H1 (cell line): ENCODE measurements at regions not wholly inside any gene's neighbourhood (a gene's known extent, or its start where the extent isn't known, plus 50 kb on each side); places are given as distances from the start of the nearest gene placed in this dataset.

Experiments
- CTCF ChIA-PET: fragments of 300-600 bp; sonication (Branson Sonifier 250); formaldehyde crosslinking; loops from one replicate; lab custom pipeline; 2021; ENCODE audit not compliant: partially characterized antibody; lab: Charles Lee
- POLR2A ChIA-PET: fragments of 300-600 bp; sonication (Branson Sonifier 250); formaldehyde crosslinking; loops from one replicate; lab custom pipeline; 2021; ENCODE audit warnings: inconsistent platforms; ENCODE audit not compliant: partially characterized antibody; lab: Charles Lee
- DNase-seq, 2 experiments: peaks; one replicate each; pipeline versions ENCODE4 v3.0.0 to v3.0.0-alpha.2; 2010 to 2022; ENCODE audit warnings: low spot score in 2 of 2, low read depth in 1 of 2, mixed read lengths in 1 of 2
- FAIRE-seq: peaks from 2 replicates; lab custom pipeline; 2011; peaks lifted over from hg19 to GRCh38; lab: Jason Lieb, UNC
- H2AFZ ChIP-seq: 2 replicates; pipeline ENCODE4 v1.8.1; 2012; ENCODE audit warnings: low read length, inconsistent platforms
- H2AK5ac ChIP-seq: 2 replicates; pipeline ENCODE4 v1.6.1; 2013; ENCODE audit warnings: low read depth, low read length
- H2BK120ac ChIP-seq: replicated peaks from 2 replicates; pipeline ENCODE3; 2013; ENCODE audit warnings: low read depth, low read length, inconsistent platforms
- H2BK12ac ChIP-seq: 2 replicates; pipeline ENCODE4 v1.6.1; 2013; ENCODE audit warnings: low read depth, low read length
- H2BK15ac ChIP-seq: 2 replicates; pipeline ENCODE4 v1.6.1; 2013; ENCODE audit warnings: low read length
- H2BK20ac ChIP-seq: 2 replicates; pipeline ENCODE4 v1.6.1; 2013; ENCODE audit warnings: low read length
- H2BK5ac ChIP-seq: 2 replicates; pipeline ENCODE4 v1.6.1; 2013; ENCODE audit warnings: low read depth, low read length
- H3K14ac ChIP-seq: 2 replicates; pipeline ENCODE4 v1.6.1; 2013; ENCODE audit warnings: inconsistent platforms; ENCODE audit not compliant: insufficient read length
- H3K18ac ChIP-seq: 2 replicates; pipeline ENCODE4 v1.6.1; 2013; ENCODE audit warnings: low read length; ENCODE audit errors: extremely low read depth
- H3K23ac ChIP-seq: 2 replicates; pipeline ENCODE4 v1.6.1; 2013; ENCODE audit warnings: inconsistent platforms; ENCODE audit not compliant: insufficient read length
- H3K23me2 ChIP-seq: 2 replicates; pipeline ENCODE4 v1.6.1; 2013; ENCODE audit warnings: low read depth, low read length
- H3K27ac ChIP-seq: 2 replicates; pipeline ENCODE4 v1.6.1; 2011; ENCODE audit warnings: low read depth, low read length, inconsistent platforms
- H3K27me3 ChIP-seq, 4 experiments: replicated peaks in 1 of 4; 1 replicate in 1 of 4; 2 replicates in 3 of 4; pipeline versions ENCODE4 v1.6.1 to v1.8.1; 2011 to 2013; ENCODE audit warnings: low read length in 3 of 4, mild to moderate bottlenecking in 3 of 4, inconsistent platforms in 2 of 4, mixed read lengths in 2 of 4, moderate library complexity in 1 of 4; ENCODE audit not compliant: control insufficient read depth in 3 of 4, insufficient read depth in 3 of 4; ENCODE audit errors: extremely low read depth in 1 of 4
- H3K36me3 ChIP-seq, 4 experiments: 2 replicates each; pipeline versions ENCODE4 v1.6.1 to v1.8.1; 2011 to 2013; ENCODE audit warnings: mild to moderate bottlenecking in 4 of 4, low read length in 3 of 4, moderate library complexity in 2 of 4, control low read depth in 1 of 4, inconsistent platforms in 1 of 4; ENCODE audit not compliant: insufficient read depth in 4 of 4, control insufficient read depth in 2 of 4
- H3K4ac ChIP-seq: replicated peaks from 2 replicates; pipeline ENCODE3; 2013; ENCODE audit warnings: low read length, low read depth, mixed read lengths, inconsistent platforms; ENCODE audit not compliant: insufficient read length
- H3K4me1 ChIP-seq, 4 experiments: replicated peaks in 1 of 4; 1 replicate in 1 of 4; 2 replicates in 3 of 4; pipeline versions ENCODE4 v1.6.1 to v1.8.1; 2011 to 2013; ENCODE audit warnings: low read length in 3 of 4, inconsistent platforms in 2 of 4, mixed read lengths in 1 of 4; ENCODE audit not compliant: insufficient read depth in 4 of 4, control insufficient read depth in 3 of 4
- H3K4me2 ChIP-seq, 2 experiments: 2 replicates each; pipeline versions ENCODE4 v1.6.1 to v1.8.1; 2011 to 2013; ENCODE audit warnings: low read depth in 2 of 2, low read length in 2 of 2, control low read depth in 1 of 2, inconsistent platforms in 1 of 2, mild to moderate bottlenecking in 1 of 2; ENCODE audit not compliant: insufficient read depth in 1 of 2
- H3K4me3 ChIP-seq, 4 experiments: fragments of 200-600, 300-600 bp in 1 of 4; sonication (generic), shearing (Covaris generic), sonication (Bioruptor Twin) in 1 of 4; 2 replicates each; pipeline versions ENCODE4 v1.5.1 to v1.8.1; 2011 to 2016; ENCODE audit warnings: low read length in 4 of 4, low read depth in 3 of 4, control low read depth in 2 of 4, inconsistent platforms in 2 of 4, mild to moderate bottlenecking in 2 of 4, mixed read lengths in 1 of 4, moderate library complexity in 1 of 4; ENCODE audit not compliant: insufficient read depth in 2 of 4; ENCODE audit errors: extremely low read depth in 1 of 4
- H3K56ac ChIP-seq: replicated peaks from 2 replicates; pipeline ENCODE3; 2013; ENCODE audit warnings: low read depth, mild to moderate bottlenecking, mixed read lengths, low read length, inconsistent platforms; ENCODE audit not compliant: insufficient read length
- H3K79me1 ChIP-seq: 2 replicates; pipeline ENCODE4 v1.6.1; 2013; ENCODE audit warnings: low read depth, low read length, control low read depth
- H3K79me2 ChIP-seq, 2 experiments: 2 replicates each; pipeline versions ENCODE4 v1.6.1 to v1.8.1; 2012 to 2013; ENCODE audit warnings: low read length in 2 of 2, mild to moderate bottlenecking in 2 of 2, inconsistent platforms in 1 of 2; ENCODE audit not compliant: insufficient read depth in 2 of 2, control insufficient read depth in 1 of 2
- H3K9ac ChIP-seq, 4 experiments: replicated peaks in 1 of 4; 1 replicate in 1 of 4; 2 replicates in 3 of 4; pipeline versions ENCODE4 v1.6.1 to v1.8.1; 2011 to 2013; ENCODE audit warnings: low read depth in 3 of 4, low read length in 3 of 4, control low read depth in 2 of 4, mild to moderate bottlenecking in 2 of 4, moderate library complexity in 2 of 4, inconsistent platforms in 1 of 4; ENCODE audit errors: extremely low read depth in 1 of 4
- H3K9me3 ChIP-seq, 2 experiments: 2 replicates each; pipeline versions ENCODE4 v1.6.1 to v1.8.1; 2012 to 2013; ENCODE audit warnings: mild to moderate bottlenecking in 2 of 2, moderate library complexity in 2 of 2, control low read depth in 1 of 2, inconsistent platforms in 1 of 2, low read depth in 1 of 2, low read length in 1 of 2, mixed read lengths in 1 of 2; ENCODE audit not compliant: insufficient read depth in 2 of 2
- H4K20me1 ChIP-seq, 2 experiments: replicated peaks in 1 of 2; 2 replicates each; pipeline versions ENCODE3 to v1.8.1; 2011 to 2013; ENCODE audit warnings: inconsistent platforms in 2 of 2, low read length in 2 of 2, mild to moderate bottlenecking in 1 of 2; ENCODE audit not compliant: insufficient read depth in 2 of 2, control insufficient read depth in 1 of 2
- H4K5ac ChIP-seq: 2 replicates; pipeline ENCODE4 v1.6.1; 2013; ENCODE audit warnings: low read length, low read depth, mixed read lengths, inconsistent platforms; ENCODE audit not compliant: insufficient read length
- H4K8ac ChIP-seq: 2 replicates; pipeline ENCODE4 v1.8.0; 2013; ENCODE audit warnings: mild to moderate bottlenecking, moderate library complexity, low read length, inconsistent platforms; ENCODE audit not compliant: insufficient read depth; ENCODE audit errors: extremely low read depth
- H4K91ac ChIP-seq: replicated peaks from 2 replicates; pipeline ENCODE3; 2013; ENCODE audit warnings: low read length, mixed read lengths, inconsistent platforms; ENCODE audit not compliant: insufficient read length
- ASH2L ChIP-seq: fragments of 200-600, 300-600 bp; sonication (generic); IDR thresholded peaks from one replicate; pipeline ENCODE4 v1.7.1; 2017; ENCODE audit warnings: low read length
- CBX5 ChIP-seq: fragments of 300-800, 300-1000 bp; sonication (generic); IDR thresholded peaks from 2 replicates; pipeline ENCODE4 v1.7.1; 2016; ENCODE audit warnings: antibody characterized with exemption, low read length, low read depth
- CHD2 ChIP-seq: IDR thresholded peaks from 2 replicates; pipeline ENCODE4 v1.6.1; 2012; ENCODE audit warnings: low read length, improper control_type of control experiment
- CREB1 ChIP-seq: IDR thresholded peaks from 2 replicates; pipeline ENCODE4 v1.6.1; 2012; ENCODE audit warnings: inconsistent platforms
- EGR1 ChIP-seq: IDR thresholded peaks from 2 replicates; pipeline ENCODE4 v1.6.1; 2011; ENCODE audit warnings: low read depth, low read length, borderline replicate concordance
- HDAC6 ChIP-seq: IDR thresholded peaks from one replicate; pipeline ENCODE4 v1.7.1; 2012; ENCODE audit warnings: low read depth, mild to moderate bottlenecking, inconsistent platforms, low read length, moderate library complexity
- JUND ChIP-seq: IDR thresholded peaks from 2 replicates; pipeline ENCODE4 v1.6.1; 2011; ENCODE audit warnings: mild to moderate bottlenecking, improper control_type of control experiment, low read length
- KDM4A ChIP-seq: IDR thresholded peaks from one replicate; pipeline ENCODE4 v1.7.1; 2012; ENCODE audit warnings: low read depth, mild to moderate bottlenecking, moderate library complexity, low read length, inconsistent platforms; ENCODE audit not compliant: severe bottlenecking
- POU5F1 ChIP-seq: IDR thresholded peaks from 2 replicates; pipeline ENCODE4 v1.6.1; 2011; ENCODE audit warnings: low read depth, mild to moderate bottlenecking, low read length, moderate library complexity
- SIX5 ChIP-seq: IDR thresholded peaks from 2 replicates; pipeline ENCODE4 v1.6.1; 2011; ENCODE audit warnings: mild to moderate bottlenecking, low read depth, low read length
- SP4 ChIP-seq: IDR thresholded peaks from 2 replicates; pipeline ENCODE4 v1.6.1; 2012; ENCODE audit warnings: low read length, inconsistent platforms
- TAF7 ChIP-seq: optimal IDR thresholded peaks from 2 replicates; pipeline ENCODE3; 2011; ENCODE audit warnings: low read depth, mild to moderate bottlenecking, inconsistent platforms, low read length, moderate library complexity, borderline replicate concordance
- YY1 ChIP-seq: IDR thresholded peaks from 2 replicates; pipeline ENCODE4 v1.6.1; 2011; ENCODE audit warnings: low read depth, mild to moderate bottlenecking, low read length
- WGBS, 2 experiments: shearing (Covaris generic) in 1 of 2; methylation state at CpG; one replicate each; pipeline versions ENCODE4 v1.1.6 to v1.1.7; 2013 to 2015; ENCODE audit warnings: low lambda C conversion rate in 2 of 2, mixed read lengths in 2 of 2, inconsistent platforms in 1 of 2, low coverage in 1 of 2, missing lambda C conversion rate in 1 of 2; ENCODE audit not compliant: insufficient replicate concordance in 2 of 2, insufficient coverage in 1 of 2, insufficient read length in 1 of 2; ENCODE audit errors: extremely low coverage in 1 of 2, missing lambda C conversion rate in 1 of 2; 5-methylcytosine and 5-hydroxymethylcytosine counted together

DNA sequence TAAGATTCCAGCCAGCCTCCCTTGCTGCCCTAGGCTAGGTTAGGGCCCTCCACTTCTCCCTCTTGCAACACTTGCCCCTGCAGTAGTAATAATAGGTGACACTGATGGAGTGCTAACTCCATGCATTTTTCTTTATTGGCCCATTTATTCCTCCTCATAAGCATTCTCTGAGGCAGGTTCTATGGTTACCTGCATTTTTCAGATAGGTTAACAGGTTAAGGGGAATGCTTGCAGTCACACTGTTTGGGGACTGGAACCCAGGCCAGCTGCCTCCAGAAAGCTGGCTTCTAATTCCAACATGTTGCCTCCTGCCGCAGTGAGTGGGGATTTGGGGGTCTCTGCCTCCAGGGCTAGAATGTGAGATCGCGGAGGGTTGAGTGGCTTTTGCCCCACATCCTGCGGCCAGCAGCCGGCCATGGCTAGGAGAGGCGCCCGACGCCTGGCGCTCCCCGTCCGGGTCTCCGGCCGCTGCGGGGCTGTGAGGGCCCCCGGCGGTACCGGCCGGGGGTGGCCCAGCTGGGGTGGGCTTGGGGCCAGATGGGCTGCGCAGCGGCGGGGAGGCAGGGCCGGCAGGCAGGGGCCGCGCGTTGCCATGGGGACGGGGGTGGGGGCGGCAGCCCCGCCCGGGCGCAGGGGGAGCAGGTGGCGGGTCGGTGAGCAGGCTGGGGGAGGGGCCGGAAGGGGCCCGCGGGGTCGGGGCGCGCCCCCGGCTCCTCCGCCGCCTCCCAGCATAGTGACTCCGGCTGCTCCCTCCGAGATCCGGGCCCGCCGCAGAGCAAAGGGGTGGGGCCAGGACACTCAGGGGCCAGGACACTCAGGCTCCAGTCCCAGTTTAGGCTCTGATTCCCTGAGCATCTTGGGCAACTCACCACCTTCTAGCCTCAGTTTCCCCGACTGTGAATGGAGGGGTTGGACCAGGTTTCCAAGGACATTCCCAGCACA is 68.4 kb upstream of the SSBP3 start:
- peak overlapping the region; percentile 88; the same call in 1 of the 2 replicates for H2BK15ac ChIP-seq
- 5% methylated on average over 24 of the region's 47 CpGs; no CpG with 5 or more reads in 1 of the 2 experiments for WGBS, 2 experiments
- H2BK120ac ChIP-seq: peak overlapping the region; percentile 31
- no peak overlapping the region for H4K5ac ChIP-seq
- H4K20me1 ChIP-seq: no peaks in the 10 kb centered on the region
- H3K9ac ChIP-seq: peak overlapping the region in 3 of 4 experiments; percentile 40 to 58 (median 45); a peak in 5 of 7 replicates
- no peak overlapping the region for H3K4ac ChIP-seq
- H3K27me3 ChIP-seq: peaks cover 0 to 26% (median 12%) of the 10 kb centered on the region in 4 experiments; a peak in 5 of 7 replicates
- H3K18ac ChIP-seq: peak overlapping the region; percentile 93
- H3K4me3 ChIP-seq: peak overlapping the region; percentile 38 to 55 (median 44)
- H3K56ac ChIP-seq: no peak overlapping the region
- H3K36me3 ChIP-seq: no peaks in the 10 kb centered on the region
- DNase-seq (peak in 1 of 2 experiments; percentile 77), FAIRE-seq (no peak)
- H2BK20ac ChIP-seq: peak overlapping the region; percentile 64; the same call in 1 of the 2 replicates
- peak overlapping the region; percentile 85; the same call in 1 of the 2 replicates for H2AK5ac ChIP-seq
- no peak overlapping the region for H2AFZ ChIP-seq
- peak overlapping the region; percentile 22 for H4K91ac ChIP-seq
- peak overlapping the region; percentile 73 to 91 for H3K4me2 ChIP-seq
- no peaks in the 10 kb centered on the region for H3K9me3 ChIP-seq
- peak overlapping the region; percentile 93 for H4K8ac ChIP-seq
- ChIA-PET CTCF (interaction anchor here (1.0 to 1.2 kb wide), 2 partner anchors 60 to 67 kb away, joined by 3 read pairs; no protein-coding TSS in a partner anchor), POLR2A (interaction anchor here (0.6 to 2.2 kb wide), 10 partner anchors 9 to 164 kb away, joined by 3 to 10 read pairs (median 4); no protein-coding TSS in a partner anchor)
- peaks cover 17% of the 10 kb centered on the region; the same call in 1 of the 2 replicates for H3K23me2 ChIP-seq
- H3K79me2 ChIP-seq: no peaks in the 10 kb centered on the region
- peak overlapping the region; percentile 99 for H2BK12ac ChIP-seq
- no peak overlapping the region; the same call in 1 of the 2 replicates for H3K27ac ChIP-seq
- no peak overlapping the region for H3K14ac ChIP-seq
- peak overlapping the region; percentile 74; the same call in 1 of the 2 replicates for H2BK5ac ChIP-seq
- H3K23ac ChIP-seq: no peak overlapping the region
- H3K4me1 ChIP-seq: peaks cover 18 to 41% (median 30%) of the 10 kb centered on the region in 4 experiments
- H3K79me1 ChIP-seq: no peaks in the 10 kb centered on the region
- TF ChIP-seq CHD2 (no peak), CREB1 (no peak), CBX5 (no peak), HDAC6 (no peak), TAF7 (no peak), POU5F1 (no peak), ASH2L (no peak), YY1 (no peak), JUND (no peak), SP4 (no peak), KDM4A (no peak), EGR1 (0 out of 2 replicates have a peak, but pooled peaks have one; percentile 21), SIX5 (no peak)
